ENCODE measurements at regions not wholly inside any gene's neighbourhood (a gene's known extent, or its start where the extent isn't known, plus 50 kb on each side); places are given as distances from the start of the nearest gene placed in this dataset.

GRCh38 chr10:113219446-113219845 lies 269.4 kb downstream of the TCF7L2 start:
- DNase-seq, result no peak

- DNase-seq, result no peak
These were observed 271.7 kb downstream of the TCF7L2 start for GRCh38 chr10:113221756-113222168.

DNA sequence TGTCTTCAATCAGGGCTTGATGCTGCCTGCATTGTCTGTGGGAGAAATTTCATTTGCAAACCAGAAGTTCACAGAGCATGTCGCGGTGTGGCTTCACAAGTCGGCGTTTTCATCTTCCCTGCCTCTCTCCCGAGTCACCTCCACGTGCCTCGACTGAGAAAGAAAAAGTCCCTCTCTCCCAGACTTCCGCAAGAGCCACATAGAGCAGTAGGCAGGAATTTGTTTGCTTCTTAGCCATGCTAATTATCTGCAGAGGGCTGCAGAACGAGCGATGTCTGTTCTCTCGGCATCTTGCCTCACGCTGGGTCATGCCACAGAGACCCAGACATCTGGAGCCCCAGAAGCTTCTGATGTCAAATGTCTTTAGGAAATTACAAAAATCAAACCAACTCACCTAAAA lies 272.2 kb downstream of the TCF7L2 start:
- no peak for DNase-seq

- no peak for DNase-seq
These were observed 275.3 kb downstream of the TCF7L2 start for GRCh38 chr10:113225364-113225763.

- DNase-seq, result no peak
These were observed 275.9 kb downstream of the TCF7L2 start for GRCh38 chr10:113225903-113226302.

GRCh38 chr10:113226399-113226798 lies 276.4 kb downstream of the TCF7L2 start:
- DNase-seq, result peak; percentile 14

- DNase-seq, result no peak
These were observed 276.9 kb downstream of the TCF7L2 start for GRCh38 chr10:113226831-113227445.

GRCh38 chr10:113228530-113228929 lies 278.5 kb downstream of the TCF7L2 start:
- DNase-seq, result no peak

- DNase-seq, result no peak
These were observed 280.1 kb downstream of the TCF7L2 start for GRCh38 chr10:113230011-113230610.

GRCh38 chr10:113232928-113233511 lies 283.0 kb downstream of the TCF7L2 start:
- no peak for DNase-seq

- no peak for DNase-seq
These were observed 284.4 kb downstream of the TCF7L2 start for GRCh38 chr10:113234481-113234880.

- DNase-seq, result no peak
These were observed 285.5 kb downstream of the TCF7L2 start for GRCh38 chr10:113235508-113235907.

GRCh38 chr10:113236998-113237397 lies 287.0 kb downstream of the TCF7L2 start:
- no peak for DNase-seq

DNA sequence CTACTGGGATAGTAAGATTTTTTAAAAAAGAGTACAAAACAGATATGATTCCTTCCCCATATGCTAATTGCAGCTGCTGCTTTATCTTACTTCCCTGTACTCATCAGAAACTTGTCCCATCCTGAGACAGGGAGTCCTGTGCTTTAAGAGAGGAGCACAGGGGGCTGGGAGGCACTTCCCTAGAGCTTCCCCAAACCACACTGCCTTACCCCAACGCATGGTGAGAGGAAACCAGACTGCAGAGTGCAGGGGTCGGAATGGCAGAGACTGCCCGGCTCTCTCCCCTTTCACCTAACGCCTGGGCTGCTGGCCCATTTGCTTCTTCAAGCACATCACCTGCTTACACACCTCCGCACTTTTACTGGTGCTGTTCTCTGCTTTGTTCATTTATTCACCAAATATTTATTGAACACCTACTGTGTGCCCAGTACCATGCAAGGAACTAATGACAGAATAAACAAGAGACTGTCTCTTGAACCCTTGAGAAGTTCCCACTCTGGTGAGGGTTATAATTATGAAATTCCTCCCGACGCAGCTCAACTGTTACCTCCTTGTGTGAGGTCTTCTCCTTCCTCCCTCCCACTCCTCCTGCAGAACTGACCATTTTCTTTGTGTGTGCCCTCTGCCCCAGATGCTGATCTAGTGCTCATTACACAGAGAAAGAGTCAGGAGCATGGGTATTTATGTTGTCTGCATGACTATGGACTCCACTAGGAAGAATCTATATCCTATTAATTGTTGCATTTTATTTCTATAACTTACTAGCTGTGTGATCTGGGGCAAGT lies 289.7 kb downstream of the TCF7L2 start:
- no peak for DNase-seq

- no peak for DNase-seq
These were observed 290.7 kb downstream of the TCF7L2 start for GRCh38 chr10:113240736-113241135.

DNA sequence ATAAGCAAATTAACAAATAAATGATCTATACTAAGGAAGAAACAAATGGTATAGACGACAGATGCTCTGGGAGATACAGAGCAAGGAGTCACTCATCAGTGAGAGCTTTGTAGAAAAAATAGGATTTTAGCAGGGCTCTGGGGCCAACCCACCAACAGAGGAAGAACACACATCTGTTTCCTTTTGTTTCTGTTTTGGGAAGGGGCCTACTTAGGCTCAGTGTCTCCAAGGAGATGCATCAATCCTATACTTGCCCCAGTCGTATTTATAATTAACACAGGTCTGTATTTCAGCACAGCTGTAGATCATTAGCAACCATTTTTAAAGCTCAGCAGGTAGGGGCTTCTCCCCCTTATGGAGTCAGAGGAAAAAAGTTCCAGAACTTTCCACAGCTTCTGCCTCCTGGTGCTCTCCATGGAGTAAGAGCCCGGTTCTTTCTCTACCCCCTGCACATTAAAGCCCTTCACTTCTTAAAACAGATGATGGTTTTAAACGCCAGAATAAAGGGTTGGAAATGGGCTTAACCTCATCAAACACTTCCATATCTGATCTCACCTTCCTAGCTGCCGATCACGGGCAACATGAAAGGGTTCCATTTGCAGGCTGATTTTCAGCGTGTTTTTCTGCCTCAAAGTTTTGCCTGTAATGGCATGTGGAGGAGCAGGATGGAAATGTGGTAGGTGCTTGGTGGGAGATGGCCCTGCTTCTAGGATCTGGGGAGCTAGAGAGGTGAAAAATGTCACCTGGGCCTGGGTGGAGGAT lies 291.7 kb downstream of the TCF7L2 start:
- DNase-seq, result no peak

GRCh38 chr10:113243311-113243710 lies 293.3 kb downstream of the TCF7L2 start:
- no peak for DNase-seq

GRCh38 chr10:113244750-113245149 lies 294.7 kb downstream of the TCF7L2 start:
- no peak for DNase-seq

- no peak for DNase-seq
These were observed 295.2 kb downstream of the TCF7L2 start for GRCh38 chr10:113245286-113245685.

DNA sequence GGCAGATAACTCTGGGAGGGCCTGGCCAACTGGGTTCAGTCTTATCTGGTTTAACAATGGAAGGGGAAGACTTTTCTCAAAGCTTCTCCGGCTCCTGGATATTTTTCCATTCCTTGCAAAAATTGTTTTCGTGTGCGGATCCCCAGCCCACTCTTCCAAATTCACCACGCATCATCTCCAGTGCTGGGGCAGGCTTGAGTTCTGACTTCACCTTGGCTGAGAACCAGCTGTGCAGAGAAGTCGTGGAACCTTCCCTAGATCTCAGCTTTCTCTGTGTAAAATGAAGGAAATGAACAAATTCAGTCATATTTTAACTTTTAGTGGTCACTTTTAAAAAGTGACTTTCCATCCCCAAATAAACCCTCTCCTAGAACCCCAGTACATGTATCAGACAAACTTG lies 297.0 kb downstream of the TCF7L2 start:
- DNase-seq, result no peak

DNA sequence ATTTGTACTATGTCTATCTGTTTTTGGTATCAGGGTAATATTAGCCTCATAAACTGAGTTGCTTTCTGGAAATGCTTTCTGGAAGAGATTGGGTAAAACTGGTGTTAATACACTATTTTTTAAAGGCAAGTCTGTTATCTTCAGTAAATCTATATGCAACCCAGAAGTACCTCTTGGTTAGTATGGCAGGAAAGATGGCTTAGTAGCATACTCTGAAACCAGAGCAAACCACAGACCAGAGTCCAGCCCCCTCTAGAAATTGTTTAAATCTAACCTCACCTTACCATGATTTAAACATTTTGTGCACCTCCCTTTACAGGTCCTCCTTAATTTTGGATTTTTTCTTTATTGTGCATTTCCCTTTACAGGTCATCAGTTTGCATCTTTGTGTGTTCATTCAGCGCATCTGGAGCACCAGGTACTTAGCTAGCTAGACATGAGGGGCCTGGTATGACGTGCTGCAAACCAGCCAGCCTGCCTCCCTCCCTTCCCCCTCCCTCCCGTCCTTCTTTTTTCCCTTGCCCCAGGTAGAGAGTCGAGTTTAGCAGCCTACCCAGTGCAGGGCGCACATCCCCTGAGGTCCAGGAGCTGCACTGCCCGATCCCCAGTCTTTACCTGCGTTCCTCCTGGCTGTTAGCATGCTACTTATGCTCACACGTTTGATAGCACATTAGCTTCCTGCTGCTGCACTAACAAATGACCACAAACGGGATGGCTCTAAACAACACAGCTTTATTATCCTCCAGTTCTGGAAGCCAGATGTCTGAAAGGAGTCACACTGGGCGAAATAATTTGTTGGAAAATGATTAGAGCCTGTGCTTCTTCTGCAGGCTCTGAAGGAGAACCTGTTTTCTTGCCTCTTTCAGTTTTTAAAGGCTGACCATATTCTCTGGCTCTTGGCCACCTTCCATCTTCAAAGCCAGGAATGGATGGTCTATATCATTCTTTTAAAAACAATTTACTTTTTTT lies 299.9 kb upstream of the HABP2 start:
- no peak for DNase-seq

All from stimulated activated CD4-positive, alpha-beta T cell treated with anti-CD3 and anti-CD28 coated beads, Interleukin-12 subunit alpha, Interleukin-12 subunit beta, amount 100 ng/mL, for 4 hours (primary cell).